OCI-LY3 (cell line): ENCODE measurements at regions not wholly inside any gene's neighbourhood (a gene's known extent, or its start where the extent isn't known, plus 50 kb on each side); places are given as distances from the start of the nearest gene placed in this dataset.

Experiments used
- H2AFZ ChIP-seq: fragments of 200-600, 300-600 bp; shearing (Covaris generic); 2 replicates; pipeline ENCODE4 v1.6.0; 2014; ENCODE audit warnings: antibody characterized with exemption, low read depth, low read length
- H3K27ac ChIP-seq: fragments of 200-600, 300-600 bp; sonication (generic); 2 replicates; pipeline ENCODE4 v1.5.1; 2014; ENCODE audit warnings: mild to moderate bottlenecking, low read length, moderate library complexity, mixed read lengths
- H3K27me3 ChIP-seq: fragments of 200-600, 300-600 bp; sonication (generic); 2 replicates; pipeline ENCODE4 v1.6.1; 2014; ENCODE audit warnings: low read depth, low read length, mixed read lengths
- H3K36me3 ChIP-seq: fragments of 200-600, 300-600 bp; sonication (generic); replicated peaks from 2 replicates; pipeline ENCODE3; 2014; ENCODE audit warnings: low read depth, low read length, mixed read lengths
- H3K4me1 ChIP-seq: fragments of 300-600, 200-600 bp; sonication (generic); 2 replicates; pipeline ENCODE4 v1.6.1; 2014; ENCODE audit warnings: low read length, mixed read lengths
- H3K4me2 ChIP-seq: fragments of 200-600, 300-600 bp; sonication (generic); 2 replicates; pipeline ENCODE4 v1.6.1; 2014; ENCODE audit warnings: low read length, mixed read lengths
- H3K4me3 ChIP-seq: fragments of 300-600, 200-600 bp; sonication (generic); 2 replicates; pipeline ENCODE4 v1.5.1; 2014; ENCODE audit warnings: antibody characterized with exemption, mild to moderate bottlenecking, low read length, moderate library complexity
- H3K79me2 ChIP-seq: fragments of 300-600, 200-600 bp; shearing (Covaris generic); 2 replicates; pipeline ENCODE4 v1.6.1; 2014; ENCODE audit warnings: mild to moderate bottlenecking, low read length, mixed read lengths
- H3K9ac ChIP-seq: fragments of 300-600, 200-600 bp; shearing (Covaris generic); 2 replicates; pipeline ENCODE4 v1.6.0; 2014; ENCODE audit warnings: mild to moderate bottlenecking, low read length, moderate library complexity
- H3K9me3 ChIP-seq: fragments of 200-600, 300-600 bp; shearing (Covaris generic); 2 replicates; pipeline ENCODE4 v1.6.1; 2014; ENCODE audit warnings: low read length, mixed read lengths; ENCODE audit not compliant: insufficient read depth
- H4K20me1 ChIP-seq: fragments of 200-600, 300-600 bp; sonication (generic); 2 replicates; pipeline ENCODE4 v1.6.1; 2016; ENCODE audit warnings: low read length, mixed read lengths; ENCODE audit not compliant: insufficient read depth
- EZH2phosphoT487 ChIP-seq: fragments of 200-600 bp; shearing (Covaris generic); IDR thresholded peaks from 2 replicates; pipeline ENCODE4 v1.6.1; 2018; ENCODE audit warnings: antibody characterized with exemption, mixed run types, low read depth
- TF ChIP-seq, protein P1 (sequence below): fragments of 200-600, 300-600 bp; sonication (generic); IDR thresholded peaks from 2 replicates; pipeline ENCODE4 v1.5.1; 2014; ENCODE audit warnings: antibody characterized with exemption, low read length, low read depth

DNA sequence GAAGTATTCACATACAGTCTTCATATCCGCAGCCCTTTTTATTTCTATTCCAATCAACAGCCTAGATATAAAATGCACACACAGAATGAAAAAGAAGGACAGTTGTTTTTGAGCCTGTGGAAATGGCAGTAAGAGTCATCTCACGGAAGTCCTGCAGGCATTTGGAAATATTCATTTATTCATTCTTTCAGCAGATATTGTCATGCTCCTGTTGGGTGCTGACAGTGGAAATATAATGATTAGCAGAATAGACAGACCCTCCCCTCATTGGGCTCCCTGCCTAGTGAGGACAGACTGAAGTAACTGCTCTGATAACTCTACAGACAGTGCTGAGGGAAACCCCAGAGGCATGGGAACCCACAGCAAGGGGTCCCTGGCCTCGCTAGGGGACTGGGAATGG lies 392.3 kb downstream of the FOXO1 start:
- Histone ChIP-seq H3K27ac (no peak overlapping the region), H3K27me3 (no peaks in the 10 kb centered on the region), H3K79me2 (no peaks in the 10 kb centered on the region), H3K36me3 (no peaks in the 10 kb centered on the region), H3K4me3 (no peak overlapping the region), H3K4me2 (no peak overlapping the region), H3K4me1 (peaks cover 24% of the 10 kb centered on the region), H3K9me3 (no peaks in the 10 kb centered on the region), H4K20me1 (no peaks in the 10 kb centered on the region), H3K9ac (no peak overlapping the region), H2AFZ (no peak overlapping the region)
- TF ChIP-seq EZH2phosphoT487, result no peak
- TF ChIP-seq, protein P1, sequence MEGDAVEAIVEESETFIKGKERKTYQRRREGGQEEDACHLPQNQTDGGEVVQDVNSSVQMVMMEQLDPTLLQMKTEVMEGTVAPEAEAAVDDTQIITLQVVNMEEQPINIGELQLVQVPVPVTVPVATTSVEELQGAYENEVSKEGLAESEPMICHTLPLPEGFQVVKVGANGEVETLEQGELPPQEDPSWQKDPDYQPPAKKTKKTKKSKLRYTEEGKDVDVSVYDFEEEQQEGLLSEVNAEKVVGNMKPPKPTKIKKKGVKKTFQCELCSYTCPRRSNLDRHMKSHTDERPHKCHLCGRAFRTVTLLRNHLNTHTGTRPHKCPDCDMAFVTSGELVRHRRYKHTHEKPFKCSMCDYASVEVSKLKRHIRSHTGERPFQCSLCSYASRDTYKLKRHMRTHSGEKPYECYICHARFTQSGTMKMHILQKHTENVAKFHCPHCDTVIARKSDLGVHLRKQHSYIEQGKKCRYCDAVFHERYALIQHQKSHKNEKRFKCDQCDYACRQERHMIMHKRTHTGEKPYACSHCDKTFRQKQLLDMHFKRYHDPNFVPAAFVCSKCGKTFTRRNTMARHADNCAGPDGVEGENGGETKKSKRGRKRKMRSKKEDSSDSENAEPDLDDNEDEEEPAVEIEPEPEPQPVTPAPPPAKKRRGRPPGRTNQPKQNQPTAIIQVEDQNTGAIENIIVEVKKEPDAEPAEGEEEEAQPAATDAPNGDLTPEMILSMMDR, result no peak

DNA sequence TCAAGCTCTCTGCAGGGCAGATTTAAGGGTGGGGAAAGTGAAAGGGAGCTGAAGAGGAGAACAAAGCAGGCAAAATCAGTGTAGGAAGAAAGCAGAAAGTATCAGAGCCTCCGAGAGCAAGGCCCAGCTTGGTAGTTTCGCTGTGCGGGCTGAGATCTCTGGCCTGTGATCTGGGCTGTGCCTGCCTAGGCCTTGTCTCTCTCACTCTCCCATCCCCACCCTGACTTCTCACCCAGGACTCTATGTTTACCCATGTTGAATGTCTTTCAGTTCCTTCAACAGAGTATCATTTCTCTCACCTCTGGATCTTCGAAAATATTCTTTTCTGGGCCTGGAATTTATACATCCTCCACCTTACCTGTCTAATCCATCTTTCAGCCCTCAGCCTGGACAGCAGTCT lies 391.3 kb downstream of the FOXO1 start:
- Histone ChIP-seq H3K36me3 (no peaks in the 10 kb centered on the region), H4K20me1 (no peaks in the 10 kb centered on the region), H3K27me3 (no peaks in the 10 kb centered on the region), H3K4me1 (peaks cover 24% of the 10 kb centered on the region), H3K4me3 (no peak overlapping the region), H2AFZ (peak overlapping the region; percentile 91), H3K27ac (peak overlapping the region; percentile 22; the same call in 1 of the 2 replicates), H3K4me2 (peak overlapping the region; percentile 49), H3K9me3 (no peaks in the 10 kb centered on the region), H3K79me2 (no peaks in the 10 kb centered on the region), H3K9ac (peak overlapping the region; percentile 42; the same call in 1 of the 2 replicates)
- TF ChIP-seq EZH2phosphoT487, result no peak
- TF ChIP-seq, protein P1, result no peak

- Histone ChIP-seq H2AFZ (0 out of 2 replicates have a peak overlapping the region, but pooled peaks have one; percentile 91), H3K27me3 (no peaks in the 10 kb centered on the region)
- TF ChIP-seq EZH2phosphoT487, result no peak
Observed at GRCh38 chr13:40275636-40276035, 390.8 kb downstream of the FOXO1 start.

GRCh38 chr13:40283666-40284065 lies 382.8 kb downstream of the FOXO1 start:
- Histone ChIP-seq H3K79me2 (no peaks in the 10 kb centered on the region), H3K4me2 (no peak overlapping the region), H4K20me1 (no peaks in the 10 kb centered on the region), H3K4me1 (no peaks in the 10 kb centered on the region), H2AFZ (no peak overlapping the region), H3K9ac (no peak overlapping the region), H3K27ac (no peak overlapping the region), H3K9me3 (no peaks in the 10 kb centered on the region), H3K27me3 (no peaks in the 10 kb centered on the region), H3K36me3 (no peaks in the 10 kb centered on the region), H3K4me3 (no peak overlapping the region)
- TF ChIP-seq, protein P1, result no peak
- no peak for TF ChIP-seq EZH2phosphoT487

More at GRCh38 chr13:40275636-40276035, 390.8 kb downstream of the FOXO1 start:
- Histone ChIP-seq H3K9me3 (no peaks in the 10 kb centered on the region), H3K9ac (no peak overlapping the region), H3K4me1 (peaks cover 24% of the 10 kb centered on the region), H3K27ac (no peak overlapping the region), H3K4me2 (peak overlapping the region; percentile 49), H3K79me2 (no peaks in the 10 kb centered on the region), H3K4me3 (no peak overlapping the region), H4K20me1 (no peaks in the 10 kb centered on the region), H3K36me3 (no peaks in the 10 kb centered on the region)

- H3K27ac ChIP-seq, result no peak overlapping the region
- no peaks in the 10 kb centered on the region for H3K36me3 ChIP-seq
- TF ChIP-seq EZH2phosphoT487, result no peak
- TF ChIP-seq, protein P1, result no peak
- H3K79me2 ChIP-seq, result no peaks in the 10 kb centered on the region
- H3K4me1 ChIP-seq, result no peaks in the 10 kb centered on the region
- no peaks in the 10 kb centered on the region for H4K20me1 ChIP-seq
- no peak overlapping the region for H3K9ac ChIP-seq
- no peak overlapping the region for H3K4me3 ChIP-seq
- no peak overlapping the region for H2AFZ ChIP-seq
- no peak overlapping the region for H3K4me2 ChIP-seq
- no peaks in the 10 kb centered on the region for H3K9me3 ChIP-seq
- H3K27me3 ChIP-seq, result no peaks in the 10 kb centered on the region
Observed at GRCh38 chr13:40285634-40286033, 380.8 kb downstream of the FOXO1 start.
